Loucy (cell line): ENCODE measurements at regions not wholly inside any gene's neighbourhood (a gene's known extent, or its start where the extent isn't known, plus 50 kb on each side); places are given as distances from the start of the nearest gene placed in this dataset.

Source experiments
- H2AFZ ChIP-seq: fragments of 200-600 bp; sonication (generic); 2 replicates; pipeline ENCODE4 v1.6.0; 2016; ENCODE audit warnings: antibody characterized with exemption, mild to moderate bottlenecking, low read length, moderate library complexity
- H3F3A ChIP-seq: fragments of 200-600 bp; 2 replicates; pipeline ENCODE4 v1.6.0; 2016; ENCODE audit warnings: antibody characterized with exemption, low read depth, mild to moderate bottlenecking
- H3K27me3 ChIP-seq: fragments of 200-600 bp; sonication (generic); 2 replicates; pipeline ENCODE4 v1.6.1; 2014; ENCODE audit warnings: low read length, mild to moderate bottlenecking; ENCODE audit not compliant: insufficient read depth, poor library complexity, severe bottlenecking
- H3K36me3 ChIP-seq: fragments of 200-600 bp; sonication (generic); 2 replicates; pipeline ENCODE4 v1.6.1; 2016; ENCODE audit warnings: low read length; ENCODE audit not compliant: insufficient read depth
- H3K4me1 ChIP-seq: fragments of 200-600 bp; sonication (generic); 2 replicates; pipeline ENCODE4 v1.5.1; 2014; ENCODE audit warnings: low read length, mild to moderate bottlenecking; ENCODE audit not compliant: insufficient read depth, poor library complexity, severe bottlenecking
- H3K4me2 ChIP-seq: fragments of 200-600 bp; sonication (generic); 2 replicates; pipeline ENCODE4 v1.6.0; 2014; ENCODE audit warnings: antibody characterized with exemption, low read length, low read depth, mild to moderate bottlenecking; ENCODE audit not compliant: poor library complexity, severe bottlenecking
- H3K4me3 ChIP-seq: fragments of 200-600 bp; sonication (generic); 2 replicates; pipeline ENCODE4 v1.5.1; 2014; ENCODE audit warnings: low read length, mild to moderate bottlenecking, mixed read lengths; ENCODE audit not compliant: poor library complexity, severe bottlenecking
- H3K79me2 ChIP-seq: fragments of 200-600 bp; sonication (generic); 2 replicates; pipeline ENCODE4 v1.6.1; 2014; ENCODE audit warnings: low read length; ENCODE audit not compliant: insufficient read depth
- H3K9ac ChIP-seq: fragments of 200-600 bp; sonication (generic); 2 replicates; pipeline ENCODE4 v1.6.0; 2014; ENCODE audit warnings: mild to moderate bottlenecking, low read depth, low read length, moderate library complexity; ENCODE audit not compliant: poor library complexity, severe bottlenecking
- H3K9me2 ChIP-seq: fragments of 200-600 bp; sonication (generic); replicated peaks from 2 replicates; pipeline ENCODE4 v1.6.1; 2016; ENCODE audit warnings: low read depth, low read length, mixed read lengths
- H3K9me3 ChIP-seq: fragments of 200-600 bp; sonication (generic); 2 replicates; pipeline ENCODE4 v1.6.1; 2014; ENCODE audit warnings: mild to moderate bottlenecking, antibody characterized with exemption, low read length, low read depth; ENCODE audit not compliant: insufficient read depth
- H4K20me1 ChIP-seq: fragments of 200-600 bp; sonication (generic); 2 replicates; pipeline ENCODE4 v1.6.0; 2014; ENCODE audit warnings: antibody characterized with exemption, low read length, mild to moderate bottlenecking; ENCODE audit not compliant: insufficient read depth, poor library complexity, severe bottlenecking
- CTCF ChIP-seq: fragments of 200-600 bp; sonication (generic); conservative IDR thresholded peaks from 2 replicates; pipeline ENCODE4 v1.5.1; 2014; ENCODE audit warnings: mild to moderate bottlenecking, antibody characterized with exemption, low read length
- EZH2phosphoT487 ChIP-seq: fragments of 200-600 bp; IDR thresholded peaks from 2 replicates; pipeline ENCODE4 v1.6.1; 2018; ENCODE audit warnings: antibody characterized with exemption, mild to moderate bottlenecking, moderate library complexity, borderline replicate concordance

DNA sequence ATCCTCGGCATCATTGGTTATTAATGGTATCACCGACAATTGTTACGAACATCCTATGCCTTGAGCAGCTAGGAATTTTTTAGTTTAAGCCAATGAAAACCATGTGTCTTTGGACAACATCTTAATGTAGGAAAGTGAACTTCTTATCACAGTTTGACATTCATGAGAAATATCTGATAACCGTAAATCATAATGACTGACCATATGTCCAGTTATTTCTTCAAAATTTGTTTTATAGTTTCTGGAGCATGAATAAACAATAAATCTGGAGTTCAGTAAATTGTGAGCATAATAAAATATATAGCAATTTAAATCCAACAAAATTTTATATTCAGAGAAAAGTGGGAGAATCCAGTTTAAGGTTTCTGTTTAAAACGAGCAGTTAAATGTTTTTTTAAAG, 970.1 kb upstream of the ADGRB3 start:
- Histone ChIP-seq H3K9me2 (no peaks in the 10 kb centered on the region), H2AFZ (no peak overlapping the region), H3K9ac (no peak overlapping the region), H3K4me3 (no peak overlapping the region), H3K4me2 (no peak overlapping the region), H3K27me3 (no peaks in the 10 kb centered on the region), H3K79me2 (no peaks in the 10 kb centered on the region), H3K4me1 (no peaks in the 10 kb centered on the region), H3K9me3 (no peaks in the 10 kb centered on the region), H3F3A (no peaks in the 10 kb centered on the region), H3K36me3 (no peaks in the 10 kb centered on the region), H4K20me1 (no peaks in the 10 kb centered on the region)
- TF ChIP-seq CTCF = no peak
- TF ChIP-seq EZH2phosphoT487 = no peak

DNA sequence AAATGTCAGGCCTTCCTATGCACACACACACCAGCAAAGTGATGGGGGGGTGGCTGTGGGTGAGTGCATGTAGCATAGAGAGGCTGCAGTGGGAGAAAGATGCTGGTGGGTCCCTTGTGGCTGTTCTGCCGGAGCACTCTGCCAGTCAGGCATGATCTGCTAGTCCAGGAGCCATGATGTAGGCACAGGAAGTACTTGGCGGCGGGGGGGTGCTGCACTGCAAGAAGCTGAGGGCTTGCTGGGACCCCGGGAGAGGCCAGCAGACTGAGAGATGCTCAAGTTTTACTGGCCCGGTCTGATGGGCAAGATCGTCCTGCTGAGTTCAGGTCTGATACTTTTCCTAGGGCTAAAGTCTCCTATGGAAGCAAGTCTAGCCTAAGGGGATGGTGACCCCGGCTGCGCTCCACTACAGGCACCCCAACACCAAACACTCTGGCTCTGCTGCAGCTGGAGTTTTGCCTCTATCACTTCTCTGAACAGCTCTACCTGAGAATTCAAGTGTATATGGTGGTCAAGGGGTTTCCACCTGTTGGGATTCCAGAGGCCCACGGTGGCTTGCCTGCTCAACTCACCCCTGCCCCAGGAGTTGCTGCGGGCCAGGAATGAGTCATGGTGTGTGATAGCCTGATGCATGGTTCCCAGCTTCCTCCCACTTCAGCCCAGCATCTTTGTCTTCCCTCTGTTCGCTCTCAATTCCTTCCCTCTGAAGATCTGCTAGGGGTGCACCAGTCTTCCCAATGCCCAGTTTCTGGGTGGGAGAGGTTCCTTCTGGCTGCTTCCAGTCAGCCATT, 971.8 kb upstream of the ADGRB3 start:
- no peaks in the 10 kb centered on the region for H4K20me1 ChIP-seq
- no peak overlapping the region for H2AFZ ChIP-seq
- H3F3A ChIP-seq = no peaks in the 10 kb centered on the region
- no peaks in the 10 kb centered on the region for H3K27me3 ChIP-seq
- H3K9me3 ChIP-seq = no peaks in the 10 kb centered on the region
- no peak overlapping the region for H3K9ac ChIP-seq
- no peaks in the 10 kb centered on the region for H3K79me2 ChIP-seq
- H3K4me1 ChIP-seq = no peaks in the 10 kb centered on the region
- H3K9me2 ChIP-seq = no peaks in the 10 kb centered on the region
- TF ChIP-seq CTCF (no peak), EZH2phosphoT487 (no peak)
- H3K4me2 ChIP-seq = no peak overlapping the region
- H3K4me3 ChIP-seq = no peak overlapping the region
- H3K36me3 ChIP-seq = no peaks in the 10 kb centered on the region

DNA sequence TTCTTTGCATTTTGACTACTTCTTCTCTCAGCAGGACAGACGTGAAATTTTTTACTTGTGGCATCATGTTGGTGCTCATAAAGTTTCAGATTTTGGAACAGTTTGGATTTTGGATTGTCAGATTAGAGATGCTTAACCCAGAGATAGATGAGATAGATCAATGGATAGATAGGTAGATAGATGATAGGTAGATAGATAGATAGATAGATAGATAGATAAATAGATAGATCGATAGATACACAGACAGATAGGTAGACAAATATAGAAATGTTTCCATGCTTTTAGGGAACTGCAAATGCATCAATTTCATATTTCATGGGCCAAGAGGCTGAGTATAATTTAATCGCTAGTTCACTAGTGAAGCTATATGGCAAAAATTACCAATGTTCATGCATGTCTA, 981.5 kb upstream of the ADGRB3 start:
- Histone ChIP-seq H3K4me2 (no peak overlapping the region), H3K9me3 (no peaks in the 10 kb centered on the region), H3K9ac (no peak overlapping the region), H3K9me2 (no peaks in the 10 kb centered on the region), H3K4me3 (no peak overlapping the region), H3K27me3 (no peaks in the 10 kb centered on the region), H4K20me1 (no peaks in the 10 kb centered on the region), H2AFZ (no peak overlapping the region), H3K36me3 (no peaks in the 10 kb centered on the region), H3F3A (no peaks in the 10 kb centered on the region), H3K4me1 (no peaks in the 10 kb centered on the region), H3K79me2 (no peaks in the 10 kb centered on the region)
- TF ChIP-seq EZH2phosphoT487 (no peak), CTCF (no peak)
